Naive B cell (primary cell): ENCODE measurements at regions not wholly inside any gene's neighbourhood (a gene's known extent, or its start where the extent isn't known, plus 50 kb on each side); places are given as distances from the start of the nearest gene placed in this dataset.
A peak's percentile ranks its signal among the peaks of the same experiment; 100 is the strongest.

Experiments
- ATAC-seq, 2 donors: fragments of 150-1000 bp; cut with Tn5 transposase; 2 replicates each; pipeline ENCODE4 v1.10.0; 2021; ENCODE audit warnings: low read depth in 2 of 2, mild to moderate bottlenecking in 2 of 2, moderate library complexity in 2 of 2
- DNase-seq: peaks from one replicate; pipeline ENCODE4 v3.0.0; 2022
- H3K27ac Mint-ChIP-seq, 6 donors: one replicate each; pipeline ENCODE4 v1.8.0; 2020 to 2022; ENCODE audit warnings: mild to moderate bottlenecking in 6 of 6, mixed read lengths in 6 of 6, moderate library complexity in 5 of 6, inconsistent platforms in 2 of 6
- H3K27me3 Mint-ChIP-seq, 3 donors: one replicate each; pipeline ENCODE4 v1.8.0; 2021 to 2022; ENCODE audit warnings: mixed read lengths in 3 of 3, mild to moderate bottlenecking in 1 of 3
- H3K36me3 Mint-ChIP-seq, 2 donors: one replicate each; pipeline ENCODE4 v1.8.0; 2020 to 2022; ENCODE audit warnings: mixed read lengths in 2 of 2, inconsistent platforms in 1 of 2, mild to moderate bottlenecking in 1 of 2
- H3K4me1 Mint-ChIP-seq, 3 donors: one replicate each; pipeline ENCODE4 v1.8.0; 2020 to 2022; ENCODE audit warnings: mixed read lengths in 3 of 3, inconsistent platforms in 1 of 3, mild to moderate bottlenecking in 1 of 3, moderate library complexity in 1 of 3
- H3K4me3 Mint-ChIP-seq, 8 donors: one replicate each; pipeline ENCODE4 v1.8.0; 2020 to 2022; ENCODE audit warnings: mild to moderate bottlenecking in 8 of 8, mixed read lengths in 8 of 8, moderate library complexity in 8 of 8, inconsistent platforms in 2 of 8
- H3K9me3 Mint-ChIP-seq, 7 donors: one replicate each; pipeline ENCODE4 v1.8.0; 2020 to 2022; ENCODE audit warnings: mixed read lengths in 7 of 7, mild to moderate bottlenecking in 5 of 7, inconsistent platforms in 2 of 7, moderate library complexity in 1 of 7

- H3K4me3 Mint-ChIP-seq = peak overlapping the region in 4 of 8 donors; percentile 20 to 84 (median 57)
- H3K4me1 Mint-ChIP-seq = peaks cover 29 to 40% (median 33%) of the 10 kb centered on the region in 3 donors
- ATAC-seq (no peak), DNase-seq (no peak)
- H3K27me3 Mint-ChIP-seq = peaks cover 21 to 38% (median 29%) of the 10 kb centered on the region in 3 donors
- peak overlapping the region in 1 of 6 donors; percentile 34 for H3K27ac Mint-ChIP-seq
- H3K9me3 Mint-ChIP-seq = peaks cover 0 to 5% (median 0%) of the 10 kb centered on the region in 7 donors
- peaks cover 0 to 8% of the 10 kb centered on the region in 2 donors for H3K36me3 Mint-ChIP-seq
Measured at GRCh38 chr15:70533931-70534742, 229.2 kb downstream of the UACA start.

GRCh38 chr15:70532531-70533186 lies 230.7 kb downstream of the UACA start:
- Mint-ChIP-seq H3K27ac (peak overlapping the region in 1 of 6 donors; percentile 26), H3K36me3 (peaks cover 6 to 21% of the 10 kb centered on the region in 2 donors), H3K9me3 (peaks cover 2 to 9% (median 5%) of the 10 kb centered on the region in 7 donors), H3K4me3 (no peak overlapping the region), H3K4me1 (peaks cover 40 to 55% (median 47%) of the 10 kb centered on the region in 3 donors), H3K27me3 (peaks cover 18 to 29% (median 20%) of the 10 kb centered on the region in 3 donors)
- no peak for ATAC-seq
- DNase-seq = no peak

DNA sequence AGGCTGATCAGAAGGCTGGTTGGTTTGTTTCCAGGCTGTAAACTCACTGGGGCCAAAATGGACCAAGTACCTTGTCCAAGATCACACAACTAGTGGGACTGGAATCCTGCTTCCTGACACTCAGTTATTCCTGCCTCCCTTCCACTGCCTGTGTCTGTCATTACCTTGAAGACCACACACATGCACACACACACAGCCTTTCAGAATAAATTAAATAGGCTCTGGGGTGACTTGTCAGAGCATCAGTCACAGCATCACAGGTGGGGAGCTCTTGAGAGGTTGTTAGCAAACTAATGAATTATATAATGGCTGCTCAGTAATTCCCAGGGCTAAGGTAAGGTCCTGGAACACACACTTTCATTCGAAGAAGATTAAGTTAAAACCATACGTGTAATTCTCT lies 231.8 kb downstream of the UACA start:
- Mint-ChIP-seq H3K27ac (no peak overlapping the region), H3K27me3 (peaks cover 12 to 26% (median 17%) of the 10 kb centered on the region in 3 donors), H3K9me3 (peaks cover 3 to 14% (median 7%) of the 10 kb centered on the region in 7 donors), H3K36me3 (peaks cover 6 to 21% of the 10 kb centered on the region in 2 donors), H3K4me3 (no peak overlapping the region), H3K4me1 (peaks cover 48 to 62% (median 57%) of the 10 kb centered on the region in 3 donors)
- ATAC-seq (no peak), DNase-seq (no peak)

DNA sequence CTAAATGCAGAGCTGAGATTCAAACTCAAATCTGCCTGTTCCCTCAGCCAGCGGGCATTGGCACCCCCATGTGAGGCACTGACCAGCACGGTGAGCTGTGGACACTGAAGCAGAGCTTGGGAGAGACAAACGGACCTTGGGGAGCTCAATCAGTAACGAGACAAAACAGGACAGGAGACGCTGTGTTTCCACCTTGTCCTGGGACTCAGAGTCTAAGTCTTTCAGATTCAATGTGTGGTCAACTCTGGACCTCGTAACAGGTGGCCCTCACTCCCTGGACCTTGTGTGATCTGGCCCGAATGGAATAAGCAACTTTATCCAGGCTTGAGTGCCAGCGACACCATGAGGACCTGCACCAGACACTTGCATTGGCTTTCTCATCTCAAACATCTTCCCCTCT lies 232.5 kb downstream of the UACA start:
- Mint-ChIP-seq H3K4me3 (peak overlapping the region in 1 of 8 donors; percentile 71), H3K4me1 (peaks cover 52 to 63% (median 61%) of the 10 kb centered on the region in 3 donors), H3K27me3 (peaks cover 7 to 19% (median 17%) of the 10 kb centered on the region in 3 donors), H3K27ac (peak overlapping the region in 1 of 6 donors; percentile 40), H3K9me3 (peaks cover 3 to 14% (median 7%) of the 10 kb centered on the region in 7 donors), H3K36me3 (peaks cover 6 to 21% of the 10 kb centered on the region in 2 donors)
- ATAC-seq = no peak
- DNase-seq = no peak

GRCh38 chr15:70530503-70530902 lies 232.9 kb downstream of the UACA start:
- no peak for ATAC-seq
- peaks cover 3 to 14% (median 7%) of the 10 kb centered on the region in 7 donors for H3K9me3 Mint-ChIP-seq
- peaks cover 7 to 18% (median 17%) of the 10 kb centered on the region in 3 donors for H3K27me3 Mint-ChIP-seq
- peak overlapping the region in 1 of 8 donors; percentile 15 for H3K4me3 Mint-ChIP-seq
- H3K36me3 Mint-ChIP-seq = peaks cover 6 to 21% of the 10 kb centered on the region in 2 donors
- no peak for DNase-seq
- peak overlapping the region in 2 of 6 donors; percentile 1 to 40 for H3K27ac Mint-ChIP-seq
- peaks cover 48 to 61% (median 57%) of the 10 kb centered on the region in 3 donors for H3K4me1 Mint-ChIP-seq

- no peak for ATAC-seq
- peaks cover 6 to 21% of the 10 kb centered on the region in 2 donors for H3K36me3 Mint-ChIP-seq
- peaks cover 3 to 14% (median 7%) of the 10 kb centered on the region in 7 donors for H3K9me3 Mint-ChIP-seq
- peaks cover 44 to 60% (median 53%) of the 10 kb centered on the region in 3 donors for H3K4me1 Mint-ChIP-seq
- H3K4me3 Mint-ChIP-seq = peak overlapping the region in 2 of 8 donors; percentile 15 to 35
- H3K27ac Mint-ChIP-seq = peak overlapping the region in 2 of 6 donors; percentile 1 to 27
- no peak for DNase-seq
- H3K27me3 Mint-ChIP-seq = peaks cover 3 to 18% (median 17%) of the 10 kb centered on the region in 3 donors
Measured at GRCh38 chr15:70530017-70530499, 233.3 kb downstream of the UACA start.

DNA sequence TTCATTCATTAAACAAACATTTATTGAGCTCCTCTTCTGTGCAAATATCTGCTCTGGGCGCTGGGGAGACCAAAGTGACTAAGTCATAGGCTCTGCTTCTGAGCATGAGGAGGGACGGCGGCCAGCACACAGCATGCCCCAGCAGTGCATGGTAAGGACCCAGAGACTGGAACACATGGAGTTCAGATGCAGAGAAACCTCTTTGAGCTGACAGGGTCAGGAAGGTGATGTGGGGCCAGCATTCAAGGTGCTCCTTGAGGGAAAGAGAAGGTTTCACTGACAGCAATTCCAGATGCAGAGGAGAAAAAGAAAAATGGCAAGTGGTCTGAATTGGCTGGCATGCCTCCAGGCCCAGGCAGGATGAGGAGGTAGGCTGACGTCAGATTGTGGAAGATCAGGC lies 234.5 kb downstream of the UACA start:
- Mint-ChIP-seq H3K9me3 (peaks cover 3 to 14% (median 7%) of the 10 kb centered on the region in 7 donors), H3K27ac (peak overlapping the region in 3 of 6 donors; percentile 84 to 90 (median 89)), H3K4me3 (peak overlapping the region in 2 of 8 donors; percentile 58 to 80), H3K27me3 (peaks cover 0 to 9% (median 9%) of the 10 kb centered on the region in 3 donors), H3K36me3 (peaks cover 6 to 21% of the 10 kb centered on the region in 2 donors), H3K4me1 (peaks cover 43 to 58% (median 49%) of the 10 kb centered on the region in 3 donors)
- DNase-seq = no peak
- no peak for ATAC-seq

- peaks cover 0 to 9% (median 7%) of the 10 kb centered on the region in 3 donors for H3K27me3 Mint-ChIP-seq
- peak overlapping the region; percentile 83 to 93 (median 90) for H3K27ac Mint-ChIP-seq
- peaks cover 45 to 58% (median 48%) of the 10 kb centered on the region in 3 donors for H3K4me1 Mint-ChIP-seq
- DNase-seq = peak; percentile 61
- peak overlapping the region; percentile 14 to 81 (median 69) for H3K4me3 Mint-ChIP-seq
- peaks cover 3 to 14% (median 7%) of the 10 kb centered on the region in 7 donors for H3K9me3 Mint-ChIP-seq
- peak; percentile 76 to 86 for ATAC-seq
- peaks cover 6 to 21% of the 10 kb centered on the region in 2 donors for H3K36me3 Mint-ChIP-seq
Measured at GRCh38 chr15:70528270-70528706, 235.1 kb downstream of the UACA start.

GRCh38 chr15:70526974-70527325 lies 236.4 kb downstream of the UACA start:
- Mint-ChIP-seq H3K4me3 (peak overlapping the region; percentile 10 to 78 (median 70)), H3K27ac (peak overlapping the region in 4 of 6 donors; percentile 35 to 74 (median 66)), H3K9me3 (peaks cover 3 to 14% (median 7%) of the 10 kb centered on the region in 7 donors), H3K36me3 (peaks cover 6 to 21% of the 10 kb centered on the region in 2 donors), H3K4me1 (peaks cover 45 to 58% (median 48%) of the 10 kb centered on the region in 3 donors), H3K27me3 (peaks cover 3 to 9% (median 7%) of the 10 kb centered on the region in 3 donors)
- DNase-seq = no peak
- ATAC-seq = no peak

DNA sequence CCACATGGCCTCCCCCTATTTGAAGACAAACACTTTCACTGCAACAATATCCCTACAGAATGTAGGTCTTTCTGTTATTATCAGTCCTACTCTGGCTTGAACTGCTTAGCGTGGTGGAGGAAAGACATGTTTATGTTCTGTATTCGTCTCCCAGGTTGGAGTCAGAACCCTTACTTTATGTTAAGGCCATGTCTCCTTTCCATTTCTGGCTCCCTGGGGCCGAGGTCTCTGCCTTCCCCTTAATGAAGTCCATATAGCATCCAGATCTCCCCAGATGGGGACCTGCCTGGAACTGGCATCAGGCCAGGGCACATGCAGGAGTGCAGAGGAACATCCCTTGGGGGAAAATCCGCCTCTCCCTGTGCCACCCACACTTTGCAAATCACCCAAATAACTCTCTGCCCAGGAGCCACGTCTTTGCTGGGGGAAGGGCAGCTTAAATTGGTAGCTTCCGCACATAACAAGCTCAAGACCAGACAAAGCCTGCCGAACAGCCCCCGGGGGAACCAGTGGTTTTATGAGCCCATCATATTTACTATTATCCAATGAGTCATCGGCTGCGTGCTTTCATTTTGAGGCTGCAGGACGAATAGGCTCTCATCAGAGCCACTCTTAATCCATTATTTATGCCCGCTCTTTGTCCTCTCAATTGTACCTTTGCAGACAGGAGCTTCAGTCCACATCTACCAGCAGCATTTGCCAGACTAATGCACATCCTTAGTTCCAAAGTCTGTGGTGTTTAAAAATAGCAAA lies 237.0 kb downstream of the UACA start:
- peaks cover 45 to 58% (median 48%) of the 10 kb centered on the region in 3 donors for H3K4me1 Mint-ChIP-seq
- peak; percentile 69 for DNase-seq

DNA sequence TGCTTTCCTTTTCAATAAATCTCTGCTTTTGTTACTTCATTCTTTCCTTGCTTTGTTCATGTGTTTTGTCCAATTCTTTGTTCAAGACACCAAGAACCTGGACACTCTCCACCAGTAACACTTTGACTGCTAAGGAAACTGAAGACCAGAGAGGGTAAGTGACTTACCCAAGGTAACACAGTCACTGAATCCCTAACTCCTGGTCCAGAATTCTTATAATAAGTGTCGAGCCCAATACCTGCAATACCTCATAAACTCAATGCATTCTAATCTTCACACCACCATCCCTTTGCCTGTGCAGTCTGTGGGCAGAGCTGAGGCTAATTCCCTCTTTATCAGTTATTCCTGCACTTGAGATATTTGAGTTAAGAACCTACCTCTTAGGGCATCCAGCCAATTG lies 237.8 kb downstream of the UACA start:
- Mint-ChIP-seq H3K36me3 (peaks cover 6 to 20% of the 10 kb centered on the region in 2 donors), H3K9me3 (peaks cover 3 to 14% (median 7%) of the 10 kb centered on the region in 7 donors), H3K27ac (peak overlapping the region in 3 of 6 donors; percentile 9 to 48 (median 37)), H3K4me3 (no peak overlapping the region), H3K4me1 (peaks cover 45 to 58% (median 48%) of the 10 kb centered on the region in 3 donors), H3K27me3 (peaks cover 6 to 16% (median 8%) of the 10 kb centered on the region in 3 donors)
- ATAC-seq (no peak), DNase-seq (no peak)

More for the DNA sequence above, 237.0 kb downstream of the UACA start:
- Mint-ChIP-seq H3K27ac (peak overlapping the region; percentile 30 to 93 (median 66)), H3K36me3 (peaks cover 6 to 21% of the 10 kb centered on the region in 2 donors), H3K4me3 (peak overlapping the region; percentile 10 to 78 (median 70)), H3K27me3 (peaks cover 7 to 14% (median 7%) of the 10 kb centered on the region in 3 donors), H3K9me3 (peaks cover 3 to 14% (median 7%) of the 10 kb centered on the region in 7 donors)
- peak; percentile 76 to 88 for ATAC-seq

DNA sequence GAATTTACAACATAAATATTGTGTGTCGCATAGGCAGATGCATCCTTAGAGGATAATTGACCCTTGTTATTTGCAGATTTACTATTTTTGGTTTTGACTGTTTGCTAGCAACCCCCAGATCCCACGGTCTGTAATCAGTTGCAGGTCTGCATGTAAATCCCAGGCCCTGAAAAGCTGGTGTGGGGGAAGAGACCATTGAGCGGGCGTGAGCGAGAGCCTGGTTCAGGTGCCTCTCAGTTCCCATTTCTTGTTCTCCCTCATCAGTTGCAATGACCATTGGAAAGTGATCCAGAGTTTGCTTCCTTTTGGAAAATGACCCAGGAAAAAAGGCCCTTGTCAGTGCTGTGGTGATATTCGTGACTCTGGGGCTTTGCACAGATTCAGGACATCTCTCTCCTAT lies 238.9 kb downstream of the UACA start:
- Mint-ChIP-seq H3K36me3 (peaks cover 6 to 13% of the 10 kb centered on the region in 2 donors), H3K27me3 (peaks cover 0 to 14% (median 12%) of the 10 kb centered on the region in 3 donors), H3K9me3 (peaks cover 3 to 14% (median 7%) of the 10 kb centered on the region in 7 donors), H3K4me3 (peak overlapping the region in 1 of 8 donors; percentile 46), H3K27ac (no peak overlapping the region), H3K4me1 (peaks cover 39 to 53% (median 42%) of the 10 kb centered on the region in 3 donors)
- DNase-seq (no peak), ATAC-seq (no peak)
